B cell (primary cell): ENCODE measurements at regions not wholly inside any gene's neighbourhood (a gene's known extent, or its start where the extent isn't known, plus 50 kb on each side); places are given as distances from the start of the nearest gene placed in this dataset.
"Not testable (repeated sequence)": the region's sequence is repeated elsewhere in the genome, so short reads cannot be mapped to it uniquely, and the experiment has no call there.

ENCODE experiments used
- ATAC-seq: fragments of 200-7000 bp; cut with Tn5 transposase; one replicate; pipeline ENCODE4 v1.10.0; 2021; ENCODE audit warnings: low read depth, mild to moderate bottlenecking, moderate number of reproducible peaks, moderate library complexity
- CTCF ChIA-PET: fragments of 350-600 bp; sonication (Branson Sonifier 250); formaldehyde crosslinking; loops from one replicate; lab custom pipeline; 2021; ENCODE audit warnings: antibody characterized with exemption, inconsistent platforms; lab: Charles Lee
- POLR2A ChIA-PET: fragments of 350-600 bp; sonication (Branson Sonifier 250); formaldehyde crosslinking; loops from one replicate; lab custom pipeline; 2021; ENCODE audit warnings: antibody characterized with exemption; lab: Charles Lee
- DNase-seq: peaks from one replicate; pipeline ENCODE4 v3.0.0; 2013
- H2AFZ ChIP-seq: 2 replicates; pipeline ENCODE4 v1.6.1; 2012; ENCODE audit warnings: mild to moderate bottlenecking, low read depth, low read length; ENCODE audit not compliant: insufficient read depth, poor library complexity, severe bottlenecking
- H3K27ac ChIP-seq, 2 donors: 1 replicate in 1 of 2; 2 replicates in 1 of 2; pipeline ENCODE4 v1.5.1; 2012 to 2013; ENCODE audit warnings: low read length in 2 of 2, mild to moderate bottlenecking in 2 of 2, moderate library complexity in 1 of 2
- H3K27me3 ChIP-seq, 4 experiments: fragments of 200-600 bp in 1 of 4; sonication (generic) in 1 of 4; replicated peaks in 1 of 4; 1 replicate in 2 of 4; 2 replicates in 2 of 4; pipeline versions ENCODE4 v1.6.1 to v1.7.0; 2013 to 2016; ENCODE audit warnings: low read length in 3 of 4, mild to moderate bottlenecking in 2 of 4, mixed read lengths in 1 of 4, moderate library complexity in 1 of 4; ENCODE audit not compliant: insufficient read depth in 4 of 4, control insufficient read depth in 3 of 4; ENCODE audit errors: control extremely low read depth in 1 of 4
- H3K36me3 ChIP-seq, 2 experiments: replicated peaks in 1 of 2; 1 replicate in 1 of 2; 2 replicates in 1 of 2; pipeline versions ENCODE4 v1.6.1 to v1.7.1; 2013; ENCODE audit warnings: low read length in 1 of 2; ENCODE audit not compliant: insufficient read depth in 2 of 2, control insufficient read depth in 1 of 2; ENCODE audit errors: control extremely low read depth in 1 of 2, extremely low read depth in 1 of 2
- H3K4me1 ChIP-seq, 2 donors: fragments of 200-600 bp in 1 of 2; sonication (generic) in 1 of 2; 1 replicate in 1 of 2; 2 replicates in 1 of 2; pipeline versions ENCODE4 v1.5.1 to v1.6.1; 2013 to 2017; ENCODE audit warnings: low read length in 2 of 2; ENCODE audit not compliant: control insufficient read depth in 2 of 2, insufficient read depth in 2 of 2
- H3K4me2 ChIP-seq: replicated peaks from 2 replicates; pipeline ENCODE3; 2012; ENCODE audit warnings: mild to moderate bottlenecking, low read depth, low read length; ENCODE audit not compliant: poor library complexity, severe bottlenecking
- H3K4me3 ChIP-seq, 5 experiments: fragments of 200-600 bp in 1 of 5; sonication (generic) in 1 of 5; 1 replicate in 3 of 5; 2 replicates in 2 of 5; pipeline versions ENCODE4 v1.5.1 to v1.7.0; 2011 to 2016; ENCODE audit warnings: low read length in 4 of 5, mild to moderate bottlenecking in 4 of 5, low read depth in 2 of 5, control low read depth in 1 of 5, moderate library complexity in 1 of 5; ENCODE audit not compliant: insufficient read depth in 1 of 5; ENCODE audit errors: control extremely low read depth in 1 of 5, extremely low read depth in 1 of 5
- H3K79me2 ChIP-seq: fragments of 200-600 bp; sonication (generic); one replicate; pipeline ENCODE4 v1.6.0; 2016; ENCODE audit warnings: low read length; ENCODE audit not compliant: control insufficient read depth, insufficient read depth
- H3K9ac ChIP-seq: fragments of 200-600 bp; sonication (generic); 2 replicates; pipeline ENCODE4 v1.6.1; 2017; ENCODE audit warnings: mild to moderate bottlenecking, low read length, moderate library complexity
- H3K9me3 ChIP-seq, 3 donors: one replicate each; pipeline versions ENCODE4 v1.6.1 to v1.7.1; 2013; ENCODE audit warnings: low read length in 2 of 3; ENCODE audit not compliant: control insufficient read depth in 2 of 3, insufficient read depth in 1 of 3; ENCODE audit errors: control extremely low read depth in 1 of 3
- H4K20me1 ChIP-seq: 2 replicates; pipeline ENCODE4 v1.6.0; 2012; ENCODE audit warnings: mild to moderate bottlenecking, low read length; ENCODE audit not compliant: insufficient read depth, control insufficient read depth, poor library complexity, severe bottlenecking
- H3K27ac Mint-ChIP-seq: one replicate; pipeline ENCODE4 v1.8.0; 2021; ENCODE audit warnings: mixed read lengths
- H3K27me3 Mint-ChIP-seq: one replicate; pipeline ENCODE4 v1.8.0; 2021; ENCODE audit warnings: mixed read lengths
- H3K4me1 Mint-ChIP-seq: one replicate; pipeline ENCODE4 v1.8.0; 2021; ENCODE audit warnings: mixed read lengths
- H3K4me3 Mint-ChIP-seq: one replicate; pipeline ENCODE4 v1.8.0; 2021; ENCODE audit warnings: mixed read lengths
- H3K9me3 Mint-ChIP-seq: one replicate; pipeline ENCODE4 v1.8.0; 2022; ENCODE audit warnings: mixed read lengths; ENCODE audit not compliant: insufficient read depth
- WGBS: methylation state at CpG from one replicate; pipeline ENCODE4 v1.1.5; 2013; ENCODE audit warnings: missing lambda C conversion rate; ENCODE audit not compliant: insufficient coverage; 5-methylcytosine and 5-hydroxymethylcytosine counted together
- intact Hi-C: fragments of 100-400 bp; cut with micrococcal nuclease; formaldehyde crosslinking; loops from one replicate; pipeline ENCODE4 v1.10.0; 2022

DNA sequence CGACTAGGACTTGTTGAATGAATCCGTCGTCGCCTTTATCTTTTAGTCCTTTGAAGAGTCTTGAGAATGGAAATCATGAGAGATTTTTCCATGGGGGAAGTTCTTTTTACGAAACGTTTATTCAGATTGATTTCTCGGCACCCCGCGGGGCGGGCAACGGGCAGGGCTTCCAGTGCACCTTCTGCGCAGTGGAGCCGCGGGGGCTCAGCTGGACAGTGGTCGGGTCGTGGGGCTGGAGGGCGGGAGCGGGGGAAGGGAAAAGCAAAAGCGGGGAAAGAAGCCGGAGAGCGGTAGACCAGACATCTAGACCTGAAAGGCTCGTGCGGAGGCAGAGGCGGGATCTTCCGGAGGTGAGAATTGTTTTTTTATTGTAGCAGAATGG lies 103.0 kb downstream of the NBPF11 start:
- H3K36me3 ChIP-seq, ATAC-seq, H4K20me1 ChIP-seq, H3K27me3 Mint-ChIP-seq, intact Hi-C loops, H3K27ac ChIP-seq, H3K79me2 ChIP-seq, H2AFZ ChIP-seq, H3K9me3 Mint-ChIP-seq, H3K9me3 ChIP-seq, H3K4me1 ChIP-seq, H3K27me3 ChIP-seq, CTCF ChIA-PET, H3K27ac Mint-ChIP-seq, H3K4me1 Mint-ChIP-seq, H3K4me2 ChIP-seq, POLR2A ChIA-PET: not testable (repeated sequence)
- H3K4me3 ChIP-seq: peak overlapping the region in 2 of 5 experiments; percentile 9 to 14
- H3K4me3 Mint-ChIP-seq: peak overlapping the region; percentile 68
- H3K9ac ChIP-seq: peak overlapping the region; percentile 23
- DNase-seq: peak; percentile 26
- WGBS: 3% methylated on average over 10 of the region's 25 CpGs

DNA sequence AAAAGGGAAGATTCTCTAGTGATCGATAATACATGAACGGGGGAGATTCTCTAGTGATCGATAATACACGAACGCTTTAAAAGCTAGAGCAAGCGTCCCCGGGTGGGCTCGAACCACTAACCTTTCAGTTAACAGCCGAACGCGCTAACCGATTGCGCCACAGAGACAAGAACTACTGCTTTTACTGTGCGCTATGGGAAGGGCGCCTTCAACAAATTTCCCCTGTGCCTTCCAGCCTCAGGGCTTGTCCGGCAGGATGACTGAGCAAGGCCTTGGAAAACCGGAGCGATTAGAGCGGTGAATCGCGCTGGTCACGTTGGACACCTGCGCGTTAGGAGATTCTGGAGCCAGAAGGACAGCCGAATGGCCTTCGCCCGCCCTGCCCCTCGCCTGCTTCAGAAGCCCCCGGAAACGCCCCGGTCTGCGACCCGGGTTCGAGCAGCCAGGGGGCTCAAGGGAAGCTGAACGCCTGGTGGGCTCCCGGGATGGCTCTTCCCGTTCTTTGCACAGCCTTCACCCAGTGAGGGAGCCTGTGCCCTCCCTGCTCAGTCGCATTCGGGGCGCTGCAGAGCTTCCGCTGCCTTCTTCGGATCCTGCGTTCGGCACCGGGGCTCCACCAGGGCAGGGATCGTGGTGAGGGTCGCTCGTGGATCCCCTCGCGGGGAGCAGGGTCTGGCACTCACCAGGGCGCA lies 103.5 kb downstream of the NBPF11 start:
- Histone ChIP-seq H3K4me3 (peak overlapping the region in 1 of 5 experiments; percentile 9), H3K9ac (peak overlapping the region; percentile 23)
- peak overlapping the region; percentile 71 for H3K4me3 Mint-ChIP-seq
- H3K9me3 Mint-ChIP-seq, H4K20me1 ChIP-seq, POLR2A ChIA-PET, H2AFZ ChIP-seq, intact Hi-C loops, ATAC-seq, H3K79me2 ChIP-seq, H3K4me1 ChIP-seq, H3K27me3 Mint-ChIP-seq, H3K27ac Mint-ChIP-seq, H3K4me1 Mint-ChIP-seq, H3K4me2 ChIP-seq, H3K36me3 ChIP-seq, H3K27me3 ChIP-seq, H3K27ac ChIP-seq, CTCF ChIA-PET, H3K9me3 ChIP-seq: not testable (repeated sequence)
- peak; percentile 5 for DNase-seq
- 10% methylated on average over 18 of the region's 51 CpGs for WGBS

DNA sequence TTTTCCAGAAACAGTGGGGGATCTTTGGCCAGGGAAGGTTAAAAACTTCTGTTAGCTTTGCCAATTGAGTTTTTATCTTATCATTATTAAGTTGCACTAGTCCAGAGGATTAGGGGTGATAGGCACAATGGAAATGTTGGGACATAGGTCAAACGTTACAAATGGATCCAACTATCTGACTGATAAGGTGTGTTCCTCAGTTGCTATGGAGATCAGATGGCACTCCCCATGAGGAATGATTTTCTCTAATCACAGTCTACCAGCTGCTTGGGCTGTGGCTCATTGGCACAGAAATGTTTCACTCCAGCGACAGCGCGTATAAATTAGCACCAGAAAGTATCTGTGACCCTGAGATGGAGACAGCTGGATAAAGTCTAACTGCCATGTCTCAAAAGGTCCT lies 106.2 kb downstream of the NBPF11 start:
- H3K4me1 ChIP-seq, H3K9ac ChIP-seq, H3K9me3 Mint-ChIP-seq, POLR2A ChIA-PET, H3K4me1 Mint-ChIP-seq, H2AFZ ChIP-seq, H3K27me3 ChIP-seq, H3K4me2 ChIP-seq, DNase-seq, H4K20me1 ChIP-seq, H3K27ac ChIP-seq, H3K27ac Mint-ChIP-seq, H3K79me2 ChIP-seq, H3K27me3 Mint-ChIP-seq, CTCF ChIA-PET, H3K4me3 Mint-ChIP-seq, ATAC-seq, H3K4me3 ChIP-seq, H3K9me3 ChIP-seq, H3K36me3 ChIP-seq, intact Hi-C loops: not testable (repeated sequence)
- no CpG with 5 or more reads among the region's 4 CpGs for WGBS

DNA sequence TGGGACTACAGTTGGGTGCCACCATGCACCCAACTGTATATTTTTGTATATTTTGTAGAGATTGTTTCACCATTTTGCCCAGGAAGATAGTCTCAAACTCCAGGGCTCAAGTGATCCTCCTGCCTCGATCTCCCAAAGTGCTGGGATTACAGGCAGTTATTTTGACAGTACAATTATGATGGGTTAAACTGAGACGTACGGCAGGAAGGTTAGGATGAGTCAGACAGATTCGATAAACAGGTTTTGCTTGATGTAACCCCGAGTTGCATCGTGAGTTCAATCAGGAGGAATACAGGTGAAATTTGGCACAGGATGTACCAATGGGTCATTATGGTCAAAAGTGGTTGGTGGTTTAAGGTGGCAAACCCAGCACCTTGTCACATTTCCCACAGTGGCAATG lies 107.6 kb downstream of the NBPF11 start:
- H3K9me3 ChIP-seq, ATAC-seq, H3K36me3 ChIP-seq, H2AFZ ChIP-seq, H3K27me3 ChIP-seq, H3K4me3 ChIP-seq, H3K27ac ChIP-seq, H3K4me2 ChIP-seq, H3K4me3 Mint-ChIP-seq, DNase-seq, H3K4me1 ChIP-seq, intact Hi-C loops, H3K4me1 Mint-ChIP-seq, H3K79me2 ChIP-seq, H3K9me3 Mint-ChIP-seq, POLR2A ChIA-PET, CTCF ChIA-PET, H3K9ac ChIP-seq, H3K27me3 Mint-ChIP-seq, H4K20me1 ChIP-seq, H3K27ac Mint-ChIP-seq: not testable (repeated sequence)
- WGBS: 58% methylated on average over 1 of the region's 6 CpGs
